Caco-2 (cell line): ENCODE measurements at regions not wholly inside any gene's neighbourhood (a gene's known extent, or its start where the extent isn't known, plus 50 kb on each side); places are given as distances from the start of the nearest gene placed in this dataset.

Source experiments
- BruUV-seq: library from RNA; stranded (reverse); fragments of 400-500 nt; replicated peaks from 2 replicates; lab custom pipeline; 2021; lab: Mats Ljungman, UMichigan
- CTCF ChIA-PET: fragments of 300-600 bp; sonication (Branson Sonifier 250); formaldehyde crosslinking; loops from one replicate; lab custom pipeline; 2022; ENCODE audit warnings: antibody characterized with exemption; lab: Charles Lee
- POLR2A ChIA-PET: fragments of 300-600 bp; sonication (Branson Sonifier 250); formaldehyde crosslinking; loops from one replicate; lab custom pipeline; 2022; ENCODE audit warnings: antibody characterized with exemption; lab: Charles Lee
- DNase-seq, 2 experiments: peaks; one replicate each; pipeline versions ENCODE4 v3.0.0 to v3.0.0-alpha.2; 2020 to 2022
- H3K27me3 ChIP-seq: replicated peaks from 2 replicates; pipeline ENCODE4 v1.6.0; 2011; ENCODE audit warnings: low read length; ENCODE audit not compliant: control insufficient read depth, insufficient read depth
- H3K36me3 ChIP-seq: 2 replicates; pipeline ENCODE4 v1.5.1; 2011; ENCODE audit warnings: low read length; ENCODE audit not compliant: control insufficient read depth, insufficient read depth
- H3K4me1 ChIP-seq: fragments of 250-450 bp; sonication (Bioruptor Pico); 2 replicates; pipeline ENCODE4 v1.5.1; 2020; ENCODE audit warnings: mild to moderate bottlenecking
- H3K4me3 ChIP-seq: 2 replicates; pipeline ENCODE4 v1.5.1; 2011; ENCODE audit warnings: low read depth, mild to moderate bottlenecking, control low read depth, low read length
- H3K9me3 ChIP-seq: fragments of 250-450 bp; sonication (Bioruptor Pico); 2 replicates; pipeline ENCODE4 v1.5.1; 2020; ENCODE audit warnings: mild to moderate bottlenecking, moderate library complexity
- H3K27ac Mint-ChIP-seq: one replicate; pipeline ENCODE4 v1.8.0; 2022; ENCODE audit warnings: mixed read lengths; ENCODE audit not compliant: unreplicated experiment
- H3K27me3 Mint-ChIP-seq: one replicate; pipeline ENCODE4 v1.8.0; 2022; ENCODE audit warnings: mixed read lengths; ENCODE audit not compliant: insufficient read depth, unreplicated experiment
- H3K36me3 Mint-ChIP-seq: one replicate; pipeline ENCODE4 v1.8.0; 2022; ENCODE audit warnings: mild to moderate bottlenecking, mixed read lengths; ENCODE audit not compliant: insufficient read depth, unreplicated experiment
- H3K4me1 Mint-ChIP-seq: one replicate; pipeline ENCODE4 v1.8.0; 2022; ENCODE audit warnings: low read depth, mixed read lengths; ENCODE audit not compliant: unreplicated experiment
- H3K4me3 Mint-ChIP-seq: one replicate; pipeline ENCODE4 v1.8.0; 2022; ENCODE audit warnings: mild to moderate bottlenecking, moderate library complexity, mixed read lengths; ENCODE audit not compliant: unreplicated experiment
- H3K9me3 Mint-ChIP-seq: one replicate; pipeline ENCODE4 v1.8.0; 2022; ENCODE audit warnings: mixed read lengths; ENCODE audit not compliant: unreplicated experiment
- intact Hi-C: fragments of 100-400 bp; cut with micrococcal nuclease; formaldehyde crosslinking; loops from one replicate; pipeline ENCODE4 v1.10.0; 2022; ENCODE audit not compliant: unreplicated experiment
- TF ChIP-seq, protein P1 (sequence below), 2 experiments: fragments of 200-600 bp in 1 of 2; IDR thresholded peaks; 1 replicate in 1 of 2; 2 replicates in 1 of 2; pipeline versions ENCODE4 v1.5.1 to v1.8.0; 2011 to 2022; ENCODE audit warnings: antibody characterized with exemption in 1 of 2, control low read depth in 1 of 2, inconsistent platforms in 1 of 2, low read depth in 1 of 2, low read length in 1 of 2, mild to moderate bottlenecking in 1 of 2, moderate library complexity in 1 of 2; ENCODE audit not compliant: insufficient read depth in 1 of 2, severe bottlenecking in 1 of 2, unreplicated experiment in 1 of 2

- no peaks in the 10 kb centered on the region for H3K4me1 ChIP-seq
- no peaks in the 10 kb centered on the region for H3K9me3 ChIP-seq
- no peaks in the 10 kb centered on the region for H3K36me3 ChIP-seq
- no peaks in the 10 kb centered on the region for H3K9me3 Mint-ChIP-seq
- H3K4me3 Mint-ChIP-seq: no peak overlapping the region
- no peaks in the 10 kb centered on the region for H3K4me1 Mint-ChIP-seq
- TF ChIP-seq, protein P1, sequence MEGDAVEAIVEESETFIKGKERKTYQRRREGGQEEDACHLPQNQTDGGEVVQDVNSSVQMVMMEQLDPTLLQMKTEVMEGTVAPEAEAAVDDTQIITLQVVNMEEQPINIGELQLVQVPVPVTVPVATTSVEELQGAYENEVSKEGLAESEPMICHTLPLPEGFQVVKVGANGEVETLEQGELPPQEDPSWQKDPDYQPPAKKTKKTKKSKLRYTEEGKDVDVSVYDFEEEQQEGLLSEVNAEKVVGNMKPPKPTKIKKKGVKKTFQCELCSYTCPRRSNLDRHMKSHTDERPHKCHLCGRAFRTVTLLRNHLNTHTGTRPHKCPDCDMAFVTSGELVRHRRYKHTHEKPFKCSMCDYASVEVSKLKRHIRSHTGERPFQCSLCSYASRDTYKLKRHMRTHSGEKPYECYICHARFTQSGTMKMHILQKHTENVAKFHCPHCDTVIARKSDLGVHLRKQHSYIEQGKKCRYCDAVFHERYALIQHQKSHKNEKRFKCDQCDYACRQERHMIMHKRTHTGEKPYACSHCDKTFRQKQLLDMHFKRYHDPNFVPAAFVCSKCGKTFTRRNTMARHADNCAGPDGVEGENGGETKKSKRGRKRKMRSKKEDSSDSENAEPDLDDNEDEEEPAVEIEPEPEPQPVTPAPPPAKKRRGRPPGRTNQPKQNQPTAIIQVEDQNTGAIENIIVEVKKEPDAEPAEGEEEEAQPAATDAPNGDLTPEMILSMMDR (IDR thresholded peaks at IDR 0.05; ENCODE audit: insufficient read depth in 1 of 2, low read depth in 1 of 2, low read length in 1 of 2, severe bottlenecking in 1 of 2, unreplicated experiment in 1 of 2): no peak
- no peak for DNase-seq
- ChIA-PET POLR2A (no interaction called here), CTCF (no interaction called here)
- intact Hi-C loops: no loop called here
- BruUV-seq: no TSS peak
- H3K27ac Mint-ChIP-seq: no peak overlapping the region
- no peaks in the 10 kb centered on the region for H3K27me3 Mint-ChIP-seq
- no peak overlapping the region for H3K4me3 ChIP-seq
- H3K27me3 ChIP-seq: no peaks in the 10 kb centered on the region
- no peaks in the 10 kb centered on the region for H3K36me3 Mint-ChIP-seq
Observed at GRCh38 chr3:29091599-29092189, 189.2 kb upstream of the RBMS3 start.

DNA sequence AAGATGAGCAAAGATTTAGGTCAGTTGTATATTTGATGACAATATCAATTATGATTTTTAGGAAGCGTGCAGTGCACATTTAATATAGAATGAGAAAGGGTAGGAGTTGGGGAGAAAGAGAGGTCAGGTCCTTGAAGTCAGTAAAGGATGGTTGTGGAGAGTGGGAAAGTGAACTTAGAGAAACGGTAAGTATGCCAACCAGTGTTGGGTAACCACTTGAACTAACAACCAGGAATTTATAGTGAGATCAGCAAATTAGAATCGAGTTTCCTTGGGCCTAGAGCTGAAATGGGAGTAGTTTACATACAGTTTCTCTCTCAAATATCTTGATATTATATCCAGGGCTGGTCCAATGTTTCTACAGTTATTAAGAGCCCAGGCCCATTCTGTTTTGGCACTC, 188.5 kb upstream of the RBMS3 start:
- H3K4me1 Mint-ChIP-seq: no peaks in the 10 kb centered on the region

GRCh38 chr3:29099296-29099695, 181.6 kb upstream of the RBMS3 start:
- BruUV-seq: no TSS peak
- intact Hi-C loops: no loop called here
- H3K36me3 Mint-ChIP-seq: no peaks in the 10 kb centered on the region
- Histone ChIP-seq H3K4me1 (no peaks in the 10 kb centered on the region), H3K9me3 (no peaks in the 10 kb centered on the region), H3K4me3 (no peak overlapping the region), H3K36me3 (no peaks in the 10 kb centered on the region), H3K27me3 (no peaks in the 10 kb centered on the region)
- no peak for DNase-seq
- no peaks in the 10 kb centered on the region for H3K4me1 Mint-ChIP-seq
- peaks cover 10% of the 10 kb centered on the region for H3K9me3 Mint-ChIP-seq
- TF ChIP-seq, protein P1 (IDR thresholded peaks at IDR 0.05; ENCODE audit: insufficient read depth in 1 of 2, low read depth in 1 of 2, low read length in 1 of 2, severe bottlenecking in 1 of 2, unreplicated experiment in 1 of 2): no peak
- no peaks in the 10 kb centered on the region for H3K27me3 Mint-ChIP-seq
- no peak overlapping the region for H3K27ac Mint-ChIP-seq
- ChIA-PET POLR2A (no interaction called here), CTCF (no interaction called here)
- H3K4me3 Mint-ChIP-seq: no peak overlapping the region

More for the DNA sequence above, 188.5 kb upstream of the RBMS3 start:
- no peak overlapping the region for H3K4me3 Mint-ChIP-seq
- H3K4me3 ChIP-seq: no peak overlapping the region
- TF ChIP-seq, protein P1 (IDR thresholded peaks at IDR 0.05; ENCODE audit: insufficient read depth in 1 of 2, low read depth in 1 of 2, low read length in 1 of 2, severe bottlenecking in 1 of 2, unreplicated experiment in 1 of 2): no peak
- ChIA-PET CTCF (no interaction called here), POLR2A (no interaction called here)
- no peaks in the 10 kb centered on the region for H3K9me3 ChIP-seq
- no peaks in the 10 kb centered on the region for H3K36me3 Mint-ChIP-seq
- no peak for DNase-seq
- no TSS peak for BruUV-seq
- no peak overlapping the region for H3K27ac Mint-ChIP-seq
- no peaks in the 10 kb centered on the region for H3K4me1 ChIP-seq
- intact Hi-C loops: no loop called here
- H3K27me3 ChIP-seq: no peaks in the 10 kb centered on the region
- H3K9me3 Mint-ChIP-seq: peaks cover 3% of the 10 kb centered on the region
- H3K27me3 Mint-ChIP-seq: no peaks in the 10 kb centered on the region
- H3K36me3 ChIP-seq: no peaks in the 10 kb centered on the region
